ENCODE measurements at regions not wholly inside any gene's neighbourhood (a gene's known extent, or its start where the extent isn't known, plus 50 kb on each side); places are given as distances from the start of the nearest gene placed in this dataset.

DNA sequence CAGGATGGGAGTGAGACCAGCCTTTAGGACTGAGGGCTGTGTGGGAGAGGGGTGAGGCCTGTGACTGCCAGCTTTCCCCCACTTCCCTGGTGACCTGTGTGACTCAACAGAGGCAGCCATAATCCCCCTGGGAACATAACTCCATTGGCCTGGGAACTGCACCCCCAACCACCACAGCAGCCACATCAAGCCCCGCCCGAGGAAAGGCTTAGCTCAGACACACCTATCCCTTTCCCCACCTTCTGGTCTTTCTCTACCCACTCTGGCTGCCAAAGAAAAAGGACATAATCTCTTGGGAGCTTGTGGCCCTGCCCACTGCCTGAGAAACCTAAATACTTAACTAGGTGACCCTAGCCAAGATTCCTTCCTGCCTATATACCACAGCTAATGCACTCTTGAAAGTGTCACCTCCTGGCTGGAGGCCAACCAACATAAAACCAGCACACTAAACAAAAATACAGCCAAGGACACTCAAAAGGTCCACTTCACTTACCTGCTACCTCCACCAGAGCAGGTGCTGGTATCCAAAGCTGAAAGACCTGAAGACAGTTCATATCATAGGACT is 406.6 kb upstream of the CAMK1G start:
- TF ChIP-seq, protein P1, sequence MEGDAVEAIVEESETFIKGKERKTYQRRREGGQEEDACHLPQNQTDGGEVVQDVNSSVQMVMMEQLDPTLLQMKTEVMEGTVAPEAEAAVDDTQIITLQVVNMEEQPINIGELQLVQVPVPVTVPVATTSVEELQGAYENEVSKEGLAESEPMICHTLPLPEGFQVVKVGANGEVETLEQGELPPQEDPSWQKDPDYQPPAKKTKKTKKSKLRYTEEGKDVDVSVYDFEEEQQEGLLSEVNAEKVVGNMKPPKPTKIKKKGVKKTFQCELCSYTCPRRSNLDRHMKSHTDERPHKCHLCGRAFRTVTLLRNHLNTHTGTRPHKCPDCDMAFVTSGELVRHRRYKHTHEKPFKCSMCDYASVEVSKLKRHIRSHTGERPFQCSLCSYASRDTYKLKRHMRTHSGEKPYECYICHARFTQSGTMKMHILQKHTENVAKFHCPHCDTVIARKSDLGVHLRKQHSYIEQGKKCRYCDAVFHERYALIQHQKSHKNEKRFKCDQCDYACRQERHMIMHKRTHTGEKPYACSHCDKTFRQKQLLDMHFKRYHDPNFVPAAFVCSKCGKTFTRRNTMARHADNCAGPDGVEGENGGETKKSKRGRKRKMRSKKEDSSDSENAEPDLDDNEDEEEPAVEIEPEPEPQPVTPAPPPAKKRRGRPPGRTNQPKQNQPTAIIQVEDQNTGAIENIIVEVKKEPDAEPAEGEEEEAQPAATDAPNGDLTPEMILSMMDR (IDR thresholded peaks at IDR 0.05): no peak
- DNase-seq (ENCODE audit: low spot score): no peak
- Histone ChIP-seq H3K27ac (no peak overlapping the region), H3K4me3 (no peak overlapping the region)

DNA sequence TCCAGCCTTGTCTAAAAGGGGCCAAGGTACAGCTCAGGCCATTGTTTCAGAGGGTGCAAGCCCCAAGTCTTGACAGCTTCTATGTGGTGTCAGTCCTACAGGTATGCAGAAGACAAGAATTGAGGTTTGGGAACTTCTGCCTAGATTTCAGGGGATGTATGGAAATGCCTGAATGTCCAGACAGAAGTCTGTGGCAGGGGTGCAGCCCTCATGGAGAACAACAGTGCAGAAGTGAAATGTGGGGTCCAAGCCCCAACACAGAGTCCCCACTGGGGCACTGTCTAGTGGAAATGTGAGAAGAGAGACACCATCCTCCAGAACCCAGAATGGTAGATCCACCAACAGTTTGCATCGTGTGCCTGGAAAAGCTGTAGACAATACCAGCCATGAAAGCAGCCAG is 400.3 kb upstream of the CAMK1G start:
- no peak for DNase-seq (ENCODE audit: low spot score)
- Histone ChIP-seq H3K27ac (no peak overlapping the region), H3K4me3 (no peak overlapping the region)
- TF ChIP-seq, protein P1 (IDR thresholded peaks at IDR 0.05): no peak

DNA sequence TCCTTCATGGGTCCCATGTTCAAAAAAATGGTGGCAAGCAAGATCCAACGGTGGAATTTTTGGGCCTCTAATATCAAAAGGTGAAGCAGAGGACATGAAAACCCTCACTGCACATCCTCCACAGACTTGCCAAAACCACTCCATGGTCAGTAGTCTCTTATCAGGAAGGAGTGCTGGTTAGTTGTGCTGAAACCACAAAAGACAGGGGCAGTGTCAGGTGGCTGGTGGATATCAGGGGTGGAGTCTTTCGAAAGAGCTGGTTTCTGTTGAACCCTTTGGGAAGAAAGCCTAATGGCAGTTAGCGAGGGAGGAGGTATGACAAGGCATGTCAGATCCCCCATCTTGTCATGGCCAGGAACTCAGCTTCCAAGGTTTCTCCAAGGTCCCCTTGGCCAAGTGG is 395.9 kb upstream of the CAMK1G start:
- no peak for DNase-seq (ENCODE audit: low spot score)
- Histone ChIP-seq H3K27ac (no peak overlapping the region), H3K4me3 (no peak overlapping the region)
- TF ChIP-seq, protein P1 (IDR thresholded peaks at IDR 0.05): no peak

GRCh38 chr1:209190591-209191261 is 392.8 kb upstream of the CAMK1G start:
- no peak overlapping the region for H3K27ac ChIP-seq
- TF ChIP-seq, protein P1 (IDR thresholded peaks at IDR 0.05): peak; percentile 52
- H3K4me3 ChIP-seq: no peak overlapping the region
- no peak for DNase-seq (ENCODE audit: low spot score)

DNA sequence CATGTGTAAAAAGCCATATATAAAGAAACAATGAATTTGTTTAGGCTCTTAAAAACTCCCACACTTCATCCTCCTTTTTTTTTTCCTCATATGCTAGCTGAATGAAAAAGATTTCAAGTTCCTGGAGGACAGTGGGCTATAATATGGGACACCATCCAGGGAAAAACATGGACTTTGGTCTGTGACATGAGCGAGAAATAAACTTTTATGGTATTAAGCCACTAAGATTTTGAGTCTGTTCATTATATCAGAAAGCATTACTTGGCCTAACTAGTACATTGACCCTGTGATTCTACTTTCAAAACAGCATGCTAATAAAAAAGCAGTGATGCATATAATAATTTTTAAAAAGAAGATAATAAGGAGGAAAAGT is 392.3 kb upstream of the CAMK1G start:
- TF ChIP-seq, protein P1 (IDR thresholded peaks at IDR 0.05): no peak
- DNase-seq (ENCODE audit: low spot score): no peak
- H3K4me3 ChIP-seq: no peak overlapping the region
- H3K27ac ChIP-seq: no peak overlapping the region

- no peak overlapping the region for H3K4me3 ChIP-seq
- TF ChIP-seq, protein P1 (IDR thresholded peaks at IDR 0.05): no peak
- H3K27ac ChIP-seq: no peak overlapping the region
- no peak for DNase-seq (ENCODE audit: low spot score)
These were observed 387.4 kb upstream of the CAMK1G start for GRCh38 chr1:209196140-209196539.
